ENCODE measurements at regions not wholly inside any gene's neighbourhood (a gene's known extent, or its start where the extent isn't known, plus 50 kb on each side); places are given as distances from the start of the nearest gene placed in this dataset.

- no peak for TF ChIP-seq CTCF (conservative IDR thresholded peaks at IDR 0.05)
- TF ChIP-seq ZFX (IDR thresholded peaks at IDR 0.05): no peak
Measured at GRCh38 chr11:103806130-103806895, 230.1 kb upstream of the DDI1 start.
